GM12874 (cell line): ENCODE measurements at regions not wholly inside any gene's neighbourhood (a gene's known extent, or its start where the extent isn't known, plus 50 kb on each side); places are given as distances from the start of the nearest gene placed in this dataset.

Experiments
- TF ChIP-seq, protein P1 (sequence below): IDR thresholded peaks from 2 replicates; pipeline ENCODE4 v1.5.1; 2011; ENCODE audit warnings: low read depth, mild to moderate bottlenecking, control low read depth, low read length, moderate library complexity; ENCODE audit not compliant: insufficient read depth

DNA sequence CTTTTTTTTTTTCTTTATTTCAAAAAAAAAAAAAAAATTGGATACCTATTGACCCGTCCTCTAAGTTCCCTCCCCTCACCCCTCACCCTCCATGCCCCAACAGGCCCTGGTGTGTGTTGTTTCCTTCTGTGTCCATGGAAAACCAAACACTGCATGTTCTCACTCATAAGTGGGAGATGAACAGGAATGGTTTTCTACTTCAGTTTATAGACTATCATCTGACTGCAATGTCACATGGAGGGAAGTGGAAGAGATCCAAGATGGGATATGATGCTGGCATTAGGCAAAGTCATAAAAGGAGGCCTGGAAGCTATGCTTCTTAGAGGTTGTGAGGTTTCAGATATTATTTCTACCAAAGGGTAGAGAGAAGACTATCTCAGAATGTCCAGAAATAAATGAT is 237.5 kb downstream of the MAFB start:
- TF ChIP-seq, protein P1, sequence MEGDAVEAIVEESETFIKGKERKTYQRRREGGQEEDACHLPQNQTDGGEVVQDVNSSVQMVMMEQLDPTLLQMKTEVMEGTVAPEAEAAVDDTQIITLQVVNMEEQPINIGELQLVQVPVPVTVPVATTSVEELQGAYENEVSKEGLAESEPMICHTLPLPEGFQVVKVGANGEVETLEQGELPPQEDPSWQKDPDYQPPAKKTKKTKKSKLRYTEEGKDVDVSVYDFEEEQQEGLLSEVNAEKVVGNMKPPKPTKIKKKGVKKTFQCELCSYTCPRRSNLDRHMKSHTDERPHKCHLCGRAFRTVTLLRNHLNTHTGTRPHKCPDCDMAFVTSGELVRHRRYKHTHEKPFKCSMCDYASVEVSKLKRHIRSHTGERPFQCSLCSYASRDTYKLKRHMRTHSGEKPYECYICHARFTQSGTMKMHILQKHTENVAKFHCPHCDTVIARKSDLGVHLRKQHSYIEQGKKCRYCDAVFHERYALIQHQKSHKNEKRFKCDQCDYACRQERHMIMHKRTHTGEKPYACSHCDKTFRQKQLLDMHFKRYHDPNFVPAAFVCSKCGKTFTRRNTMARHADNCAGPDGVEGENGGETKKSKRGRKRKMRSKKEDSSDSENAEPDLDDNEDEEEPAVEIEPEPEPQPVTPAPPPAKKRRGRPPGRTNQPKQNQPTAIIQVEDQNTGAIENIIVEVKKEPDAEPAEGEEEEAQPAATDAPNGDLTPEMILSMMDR, result no peak

GRCh38 chr20:40449974-40450616 is 238.9 kb downstream of the MAFB start:
- TF ChIP-seq, protein P1, result no peak

DNA sequence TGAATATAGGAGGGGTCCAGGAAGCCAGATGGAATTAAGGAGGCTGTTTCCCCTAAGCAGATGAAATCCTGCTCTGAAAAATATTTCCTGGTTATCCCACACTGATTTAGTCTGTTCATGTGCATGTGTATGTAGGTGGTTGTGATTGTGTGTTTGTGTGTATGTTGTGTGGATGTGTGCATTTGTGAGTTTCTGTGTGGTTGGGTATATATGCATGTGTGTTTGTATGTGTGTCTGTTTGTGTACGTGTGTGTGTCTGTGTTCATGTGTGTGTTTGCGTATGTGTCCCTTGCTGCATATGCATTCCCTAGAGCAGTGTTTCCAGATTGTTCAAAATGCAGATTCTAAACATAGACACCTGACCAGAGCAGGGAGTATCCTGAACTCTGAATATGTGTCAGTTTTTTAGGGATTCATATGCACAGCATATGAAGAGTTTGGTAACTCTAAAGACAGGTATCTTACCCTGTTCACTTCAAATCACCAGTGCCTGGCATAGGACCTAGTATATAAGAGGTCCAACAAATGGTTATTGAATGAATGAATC is 239.8 kb downstream of the MAFB start:
- TF ChIP-seq, protein P1, result no peak

DNA sequence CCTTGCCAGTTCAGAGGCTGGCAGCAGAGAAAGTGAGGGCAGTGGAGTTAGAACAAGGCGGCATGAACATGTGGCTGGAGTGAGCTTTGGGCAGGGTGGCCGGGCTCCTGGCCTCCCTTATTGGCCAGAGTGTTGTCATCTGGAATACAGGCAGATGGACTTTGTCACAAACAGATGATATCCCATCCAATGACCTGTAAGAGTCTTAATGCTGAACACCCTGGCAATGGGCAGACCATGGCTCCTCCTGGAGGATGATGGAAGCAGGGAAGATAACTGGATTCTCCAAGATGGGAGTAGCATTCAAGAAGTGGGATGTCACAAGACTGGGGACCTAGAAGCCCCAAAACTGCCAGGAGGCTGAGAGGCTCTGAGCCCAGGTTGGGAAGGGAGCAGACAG is 242.1 kb downstream of the MAFB start:
- TF ChIP-seq, protein P1, result no peak

GRCh38 chr20:40444516-40444915 is 244.5 kb downstream of the MAFB start:
- TF ChIP-seq, protein P1, result no peak

DNA sequence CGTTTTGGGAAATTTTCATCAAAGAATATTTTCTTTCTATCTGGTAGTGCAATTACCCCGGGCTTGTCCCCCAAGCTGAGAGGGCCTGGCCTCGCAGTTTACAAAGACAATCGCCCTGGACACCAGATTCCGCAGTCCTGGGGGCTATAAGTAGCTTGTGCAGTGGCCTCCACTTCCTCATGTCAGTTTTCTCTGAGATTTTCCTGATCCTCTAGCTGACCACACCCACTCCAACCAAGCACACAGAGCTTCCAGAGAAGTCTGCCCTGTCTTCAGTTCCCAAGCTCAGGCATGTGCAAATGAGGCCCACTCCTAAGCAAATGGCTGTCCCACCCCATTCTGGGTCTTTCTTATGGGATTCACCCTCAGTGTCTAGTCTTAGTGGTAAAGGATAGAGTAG is 245.3 kb downstream of the MAFB start:
- TF ChIP-seq, protein P1, result no peak

DNA sequence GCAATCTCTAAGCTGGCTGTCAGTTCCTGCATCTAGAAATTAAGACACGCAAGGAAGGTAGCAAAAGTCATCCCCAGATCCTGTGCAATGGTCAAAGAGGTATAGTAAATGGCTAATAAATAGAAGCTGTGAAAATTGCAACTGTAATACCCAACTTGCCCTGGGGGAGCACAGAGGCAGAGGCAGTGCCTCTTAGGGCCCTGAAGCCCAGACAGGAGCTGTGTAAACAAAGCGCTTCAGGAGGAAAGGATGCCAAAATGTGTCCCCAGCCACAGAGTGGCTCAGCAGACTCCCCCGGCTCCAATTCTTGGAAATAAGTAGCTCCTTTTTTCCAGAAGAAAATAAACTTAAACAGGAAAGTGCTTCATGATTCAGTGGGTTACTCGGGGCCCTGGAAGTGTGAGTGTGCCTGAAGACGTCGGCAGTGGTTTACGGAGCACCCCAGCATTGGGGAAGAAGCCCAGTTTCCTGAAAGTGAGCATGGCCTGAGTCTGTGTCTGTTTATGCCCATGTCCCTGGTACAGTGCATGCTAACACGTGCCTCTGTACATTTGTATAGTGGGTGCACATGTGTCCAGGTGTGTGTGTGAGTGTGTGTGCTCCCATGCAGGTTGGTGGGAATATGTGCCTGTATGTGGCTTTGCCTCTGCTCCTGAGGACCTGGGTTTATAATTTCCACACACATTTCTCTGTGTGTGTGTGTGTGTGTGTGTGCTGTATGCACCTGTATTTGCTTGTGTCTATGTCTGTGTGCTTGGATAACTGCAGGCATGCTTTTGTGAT is 246.7 kb downstream of the MAFB start:
- TF ChIP-seq, protein P1, result no peak
